Esophagus (tissue), 2 donors: ENCODE measurements at regions not wholly inside any gene's neighbourhood (a gene's known extent, or its start where the extent isn't known, plus 50 kb on each side); places are given as distances from the start of the nearest gene placed in this dataset.
A peak's percentile ranks its signal among the peaks of the same experiment; 100 is the strongest.
"Not testable (repeated sequence)": the region's sequence is repeated elsewhere in the genome, so short reads cannot be mapped to it uniquely, and the experiment has no call there.

Experiments
- H3K27ac ChIP-seq, 2 donors: one replicate each; pipeline ENCODE4 v1.5.1; 2013; ENCODE audit warnings: low read depth in 2 of 2, mild to moderate bottlenecking in 2 of 2, inconsistent platforms in 1 of 2, low read length in 1 of 2, moderate library complexity in 1 of 2
- H3K27me3 ChIP-seq, 2 donors: one replicate each; pipeline ENCODE4 v1.6.1; 2013; ENCODE audit warnings: low read length in 2 of 2, control low read depth in 1 of 2, mild to moderate bottlenecking in 1 of 2; ENCODE audit not compliant: insufficient read depth in 2 of 2, control insufficient read depth in 1 of 2
- H3K36me3 ChIP-seq, 2 donors: one replicate each; pipeline ENCODE4 v1.6.1; 2013; ENCODE audit warnings: low read length in 1 of 2; ENCODE audit not compliant: control insufficient read depth in 2 of 2, insufficient read depth in 2 of 2
- H3K4me1 ChIP-seq, 2 donors: one replicate each; pipeline ENCODE4 v1.6.1; 2013; ENCODE audit warnings: low read length in 1 of 2; ENCODE audit not compliant: control insufficient read depth in 2 of 2, insufficient read depth in 2 of 2
- H3K4me3 ChIP-seq, 2 donors: one replicate each; pipeline ENCODE4 v1.5.1; 2013; ENCODE audit warnings: low read length in 2 of 2, mild to moderate bottlenecking in 2 of 2, low read depth in 1 of 2, moderate library complexity in 1 of 2
- H3K9me3 ChIP-seq, 2 donors: one replicate each; pipeline ENCODE4 v1.6.1; 2013; ENCODE audit warnings: mild to moderate bottlenecking in 2 of 2, low read depth in 1 of 2, low read length in 1 of 2, moderate library complexity in 1 of 2; ENCODE audit not compliant: control insufficient read depth in 2 of 2, insufficient read depth in 1 of 2
- WGBS, 2 donors: extraction: QIAGEN DNeasy Blood & Tissue Kit; methylation state at CpG; one replicate each; pipeline ENCODE4 v1.1.7; 2013; 5-methylcytosine and 5-hydroxymethylcytosine counted together
- donor health status: healthy with polysubstance abuse.
- donor health status: Bipolar disorder and iron deficiency.

GRCh38 chr1:244325056-244325758 is 126.5 kb downstream of the ADSS2 start:
- Histone ChIP-seq H3K27ac (peak overlapping the region; percentile 35 to 38), H3K4me3 (no peak overlapping the region), H3K9me3 (no peaks in the 10 kb centered on the region), H3K4me1 (peaks cover 0 to 10% of the 10 kb centered on the region in 2 donors), H3K36me3 (no peaks in the 10 kb centered on the region), H3K27me3 (no peaks in the 10 kb centered on the region)
- 52 to 58% methylated on average over 8 of the region's 8 CpGs for WGBS, 2 donors

DNA sequence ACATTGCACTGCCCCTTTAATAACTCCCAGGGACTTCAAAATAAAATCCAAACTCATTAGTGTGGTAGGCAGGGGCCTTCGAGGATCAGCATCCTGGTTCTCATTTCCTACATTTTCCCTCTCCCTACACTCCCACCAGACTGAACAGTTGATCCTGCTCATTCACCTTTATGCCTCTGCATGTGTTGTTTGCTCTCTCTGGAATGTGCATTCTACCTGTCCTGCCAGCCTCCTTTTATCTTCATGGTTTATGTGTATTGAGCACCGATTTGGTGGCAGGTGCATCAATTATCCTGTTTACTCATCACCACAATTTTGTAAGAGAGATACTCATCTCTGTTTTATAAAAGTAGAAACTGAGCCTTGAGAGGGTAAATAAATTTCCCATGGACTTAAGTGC is 125.0 kb downstream of the ADSS2 start:
- Histone ChIP-seq H3K4me3 (no peak overlapping the region), H3K4me1 (peaks cover 0 to 10% of the 10 kb centered on the region in 2 donors), H3K36me3 (no peaks in the 10 kb centered on the region), H3K9me3 (no peaks in the 10 kb centered on the region), H3K27me3 (no peaks in the 10 kb centered on the region), H3K27ac (peak overlapping the region; percentile 75 to 81)
- 43 to 58% methylated on average over 2 of the region's 2 CpGs for WGBS, 2 donors

- no peaks in the 10 kb centered on the region for H3K27me3 ChIP-seq
Observed at GRCh38 chr1:244327533-244327932, 124.2 kb downstream of the ADSS2 start.

GRCh38 chr1:244328476-244328875 is 123.2 kb downstream of the ADSS2 start:
- H3K27me3 ChIP-seq, result no peaks in the 10 kb centered on the region
- H3K4me1 ChIP-seq, result peaks cover 0 to 10% of the 10 kb centered on the region in 2 donors
- H3K4me3 ChIP-seq, result no peak overlapping the region
- no peak overlapping the region for H3K27ac ChIP-seq
- no peaks in the 10 kb centered on the region for H3K36me3 ChIP-seq
- no peaks in the 10 kb centered on the region for H3K9me3 ChIP-seq

More at GRCh38 chr1:244327533-244327932, 124.2 kb downstream of the ADSS2 start:
- no peak overlapping the region for H3K27ac ChIP-seq
- H3K4me3 ChIP-seq, result no peak overlapping the region
- H3K4me1 ChIP-seq, result peaks cover 0 to 10% of the 10 kb centered on the region in 2 donors
- no peaks in the 10 kb centered on the region for H3K9me3 ChIP-seq
- no peaks in the 10 kb centered on the region for H3K36me3 ChIP-seq

GRCh38 chr1:244329591-244330317 is 122.0 kb downstream of the ADSS2 start:
- no peaks in the 10 kb centered on the region for H3K9me3 ChIP-seq
- no peaks in the 10 kb centered on the region for H3K36me3 ChIP-seq
- H3K4me3 ChIP-seq, result no peak overlapping the region
- no peak overlapping the region for H3K27ac ChIP-seq
- H3K27me3 ChIP-seq, result no peaks in the 10 kb centered on the region
- H3K4me1 ChIP-seq, result peaks cover 0 to 8% of the 10 kb centered on the region in 2 donors

- H3K4me3 ChIP-seq, result no peak overlapping the region
- no peak overlapping the region for H3K27ac ChIP-seq
- no peaks in the 10 kb centered on the region for H3K27me3 ChIP-seq
- H3K9me3 ChIP-seq, result no peaks in the 10 kb centered on the region
- WGBS, 2 donors, result 91 to 95% methylated on average over 2 of the region's 2 CpGs
- no peaks in the 10 kb centered on the region for H3K36me3 ChIP-seq
- H3K4me1 ChIP-seq, result peaks cover 0 to 8% of the 10 kb centered on the region in 2 donors
Observed at GRCh38 chr1:244330318-244330625, 121.4 kb downstream of the ADSS2 start.

GRCh38 chr1:244332761-244333160 is 118.9 kb downstream of the ADSS2 start:
- H3K4me3 ChIP-seq, H3K27ac ChIP-seq, H3K4me1 ChIP-seq, H3K9me3 ChIP-seq, H3K27me3 ChIP-seq, H3K36me3 ChIP-seq: not testable (repeated sequence)
- WGBS, 2 donors, result 87 to 95% methylated on average over 2 of the region's 2 CpGs

- H3K36me3 ChIP-seq, H3K27me3 ChIP-seq, H3K4me3 ChIP-seq, H3K4me1 ChIP-seq, H3K27ac ChIP-seq, H3K9me3 ChIP-seq: not testable (repeated sequence)
- 92 to 93% methylated on average over 2 of the region's 2 CpGs for WGBS, 2 donors
Observed at GRCh38 chr1:244334315-244334714, 117.4 kb downstream of the ADSS2 start.

DNA sequence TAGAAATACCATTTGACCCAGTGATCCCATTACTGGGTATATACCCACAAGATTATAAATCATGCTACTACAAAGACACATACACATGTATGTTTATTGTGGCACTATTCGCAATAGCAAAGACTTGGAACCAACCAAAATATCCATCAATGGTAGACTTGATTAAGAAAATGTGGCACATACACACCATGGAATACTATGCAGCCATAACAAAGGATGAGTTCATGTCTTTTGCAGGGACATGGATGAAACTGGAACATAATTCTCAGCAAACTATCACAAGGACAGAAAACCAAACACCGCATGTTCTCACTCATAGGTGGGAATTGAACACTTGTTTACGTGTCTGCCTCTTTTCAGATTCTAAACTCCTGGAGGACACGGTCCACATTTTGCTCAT is 116.9 kb downstream of the ADSS2 start:
- H3K4me3 ChIP-seq, H3K9me3 ChIP-seq, H3K36me3 ChIP-seq, H3K27ac ChIP-seq, H3K4me1 ChIP-seq, H3K27me3 ChIP-seq: not testable (repeated sequence)
- WGBS, 2 donors, result 95 to 96% methylated on average over 4 of the region's 4 CpGs

DNA sequence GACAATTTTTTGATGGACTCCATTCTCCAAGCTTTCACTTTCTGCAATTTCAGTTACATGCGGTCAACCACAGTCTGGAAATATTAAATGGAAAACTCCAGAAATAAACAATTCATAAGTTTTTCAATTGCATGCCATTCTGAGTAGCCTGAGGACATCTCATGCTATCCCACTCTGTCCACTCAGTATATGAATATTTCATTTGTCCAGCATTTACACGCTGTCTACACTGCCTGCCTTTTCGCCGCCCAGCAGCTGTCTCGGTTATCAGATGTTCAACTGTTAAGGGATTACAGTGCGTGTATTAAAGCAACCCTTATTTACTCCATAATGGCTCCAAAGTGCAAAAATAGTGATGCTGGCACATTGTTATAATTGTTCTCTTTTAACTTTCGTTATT is 116.3 kb downstream of the ADSS2 start:
- Histone ChIP-seq H3K4me1 (no peaks in the 10 kb centered on the region), H3K4me3 (no peak overlapping the region), H3K27ac (no peak overlapping the region), H3K9me3 (no peaks in the 10 kb centered on the region), H3K36me3 (no peaks in the 10 kb centered on the region), H3K27me3 (no peaks in the 10 kb centered on the region)
- 84 to 93% methylated on average over 7 of the region's 7 CpGs for WGBS, 2 donors
